Activated CD8-positive, alpha-beta T cell treated with anti-CD3 and anti-CD28 coated beads for 36 hours (primary cell): ENCODE measurements at regions not wholly inside any gene's neighbourhood (a gene's known extent, or its start where the extent isn't known, plus 50 kb on each side); places are given as distances from the start of the nearest gene placed in this dataset. TPM values are rescaled to one million over a fixed set of nuclear protein-coding genes. Genes with fewer than 3 reads are reported as not detected.

Source experiments
- ATAC-seq: fragments of 200-7000 bp; cut with Tn5 transposase; one replicate; pipeline ENCODE4 v1.10.0; 2021; ENCODE audit warnings: mild to moderate bottlenecking, moderate library complexity
- CTCF ChIA-PET: fragments of 350-600 bp; sonication (Branson Sonifier 250); formaldehyde crosslinking; loops from one replicate; lab custom pipeline; 2021; ENCODE audit warnings: antibody characterized with exemption; lab: Charles Lee
- POLR2A ChIA-PET: fragments of 350-600 bp; sonication (Branson Sonifier 250); formaldehyde crosslinking; loops from one replicate; lab custom pipeline; 2021; ENCODE audit warnings: antibody characterized with exemption; lab: Charles Lee
- DNase-seq: peaks from one replicate; pipeline ENCODE4 v3.0.0-alpha.2; 2020
- H3K27ac Mint-ChIP-seq: one replicate; pipeline ENCODE4 v1.8.0; 2021; ENCODE audit warnings: mild to moderate bottlenecking, mixed read lengths
- H3K27me3 Mint-ChIP-seq: one replicate; pipeline ENCODE4 v1.8.0; 2021; ENCODE audit warnings: mixed read lengths
- H3K36me3 Mint-ChIP-seq: one replicate; pipeline ENCODE4 v1.8.0; 2021; ENCODE audit warnings: low read depth, mixed read lengths
- H3K4me1 Mint-ChIP-seq: one replicate; pipeline ENCODE4 v1.8.0; 2021; ENCODE audit warnings: low read depth, mixed read lengths
- H3K4me3 Mint-ChIP-seq: one replicate; pipeline ENCODE4 v1.8.0; 2021; ENCODE audit warnings: mild to moderate bottlenecking, moderate library complexity, mixed read lengths
- H3K9me3 Mint-ChIP-seq: one replicate; pipeline ENCODE4 v1.8.0; 2021; ENCODE audit warnings: mixed read lengths
- CTCF ChIP-seq: fragments of 200-600 bp; IDR thresholded peaks from one replicate; pipeline ENCODE4 v1.8.0; 2022; ENCODE audit warnings: antibody characterized with exemption, mild to moderate bottlenecking
- intact Hi-C: fragments of 100-400 bp; cut with micrococcal nuclease; formaldehyde crosslinking; loops from one replicate; pipeline ENCODE4 v1.10.0; 2022
- microRNA-seq: library from miRNA; unstranded; fragments of <30 nt; microRNA quantifications from one replicate; pipeline ENCODE4 v1.2.0, GENCODE V29; 2022; ENCODE audit warnings: borderline microRNAs expressed, borderline replicate concordance

- intact Hi-C loops = no loop called here
- ChIA-PET CTCF (no interaction called here), POLR2A (no interaction called here)
- no peak for DNase-seq
- Mint-ChIP-seq H3K4me1 (no peaks in the 10 kb centered on the region), H3K27ac (no peak overlapping the region), H3K9me3 (peaks cover under 1% of the 10 kb centered on the region), H3K27me3 (no peaks in the 10 kb centered on the region), H3K4me3 (no peak overlapping the region), H3K36me3 (no peaks in the 10 kb centered on the region)
- ATAC-seq = no peak
- no peak for TF ChIP-seq CTCF
Observed at GRCh38 chr20:7829031-7829430, 111.2 kb downstream of the HAO1 start.

GRCh38 chr20:7829776-7830175 is 110.5 kb downstream of the HAO1 start:
- no peaks in the 10 kb centered on the region for H3K4me1 Mint-ChIP-seq
- H3K4me3 Mint-ChIP-seq = no peak overlapping the region
- no peaks in the 10 kb centered on the region for H3K36me3 Mint-ChIP-seq
- peaks cover 6% of the 10 kb centered on the region for H3K9me3 Mint-ChIP-seq
- H3K27me3 Mint-ChIP-seq = no peaks in the 10 kb centered on the region
- no peak for TF ChIP-seq CTCF
- DNase-seq (no peak), ATAC-seq (no peak)
- H3K27ac Mint-ChIP-seq = no peak overlapping the region
- ChIA-PET CTCF (no interaction called here), POLR2A (no interaction called here)
- intact Hi-C loops = no loop called here

Small RNA genes in the stretch of these regions (microRNA-seq; reads per million reads assigned to microRNA genes)
- not detected for gene MIR8062
